SK-N-MC (cell line): ENCODE measurements at regions not wholly inside any gene's neighbourhood (a gene's known extent, or its start where the extent isn't known, plus 50 kb on each side); places are given as distances from the start of the nearest gene placed in this dataset.

Experiments
- EZH2 ChIP-seq: fragments of 200-600 bp; sonication (generic); IDR thresholded peaks from one replicate; pipeline ENCODE4 v1.6.1; 2017; ENCODE audit warnings: antibody characterized with exemption
- FOXP2 ChIP-seq: optimal IDR thresholded peaks from 2 replicates; pipeline ENCODE3; 2011; ENCODE audit warnings: mild to moderate bottlenecking, moderate library complexity; ENCODE audit not compliant: insufficient read depth; ENCODE audit errors: extremely low read length, control extremely low read depth
- POLR2AphosphoS5 ChIP-seq: IDR thresholded peaks from 2 replicates; pipeline ENCODE4 v1.6.1; 2012; ENCODE audit warnings: mild to moderate bottlenecking, low read depth, low read length, borderline replicate concordance

DNA sequence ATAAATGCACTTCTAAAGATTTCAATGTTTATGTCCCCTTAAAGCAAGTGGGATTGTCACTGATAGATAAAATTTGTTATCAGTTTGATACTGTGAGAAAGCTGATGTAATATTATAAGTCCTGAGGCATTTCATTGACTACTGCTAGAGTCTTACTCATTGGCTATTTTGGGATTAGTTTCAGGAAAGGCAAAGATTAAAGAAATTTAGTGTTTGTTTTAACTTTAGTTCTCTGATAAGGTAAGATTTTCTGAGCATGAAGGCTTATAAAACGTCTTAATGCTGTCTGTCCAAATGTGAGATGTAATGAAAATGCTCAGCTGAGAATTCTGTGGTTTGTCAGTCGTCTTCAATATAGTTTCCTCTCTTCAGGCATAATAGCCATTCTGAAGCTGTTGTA, 886.4 kb upstream of the CDH2 start:
- TF ChIP-seq EZH2 (no peak), POLR2AphosphoS5 (no peak), FOXP2 (no peak)
